ENCODE measurements at regions not wholly inside any gene's neighbourhood (a gene's known extent, or its start where the extent isn't known, plus 50 kb on each side); places are given as distances from the start of the nearest gene placed in this dataset.

DNA sequence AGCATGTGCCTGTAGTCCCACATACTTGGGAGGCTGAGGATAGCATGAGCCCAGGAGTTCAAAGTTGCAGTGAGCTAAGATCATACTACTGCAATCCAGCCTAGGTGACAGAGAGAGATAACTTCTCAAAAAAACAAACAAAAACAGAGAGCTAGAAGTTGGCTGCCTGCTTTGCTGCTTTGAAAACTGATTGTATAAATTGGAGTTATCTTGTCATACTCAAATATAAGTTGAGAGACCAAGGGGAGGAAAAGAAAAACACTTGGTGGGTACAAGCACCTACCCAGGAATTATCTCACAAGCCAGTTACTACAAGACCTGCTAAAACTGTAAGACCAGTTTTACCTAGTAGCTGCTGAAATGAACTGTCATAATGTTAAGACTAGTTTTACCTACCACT, 112.5 kb upstream of the SKAP2 start:
- no peak overlapping the region for H2AFZ ChIP-seq (ENCODE audit: low read length)
- no peaks in the 10 kb centered on the region for H3K23me2 ChIP-seq (ENCODE audit: low read depth, low read length)
- ChIA-PET CTCF (ENCODE audit: partially characterized antibody) (interaction anchor here (0.9 to 2.2 kb wide), 3 partner anchors 11 to 309 kb away, joined by 3 to 5 read pairs (median 3); no protein-coding TSS in a partner anchor), POLR2A (ENCODE audit: partially characterized antibody) (interaction anchor here (1.1 kb wide), 1 partner anchor 25 kb away, joined by 3 read pairs; no protein-coding TSS in a partner anchor)
- H4K20me1 ChIP-seq (replicated peaks in 1 of 2; ENCODE audit: control insufficient read depth in 1 of 2, insufficient read depth in 2 of 2, low read length in 2 of 2) = no peaks in the 10 kb centered on the region
- H3K79me1 ChIP-seq (ENCODE audit: low read depth, low read length) = no peaks in the 10 kb centered on the region
- TF ChIP-seq SIX5 (IDR thresholded peaks at IDR 0.05; ENCODE audit: low read depth, low read length) = no peak
- no peak for TF ChIP-seq SRF (IDR thresholded peaks at IDR 0.05; ENCODE audit: low read depth, low read length)
- no peak for TF ChIP-seq EGR1 (IDR thresholded peaks at IDR 0.05; ENCODE audit: borderline replicate concordance, low read depth, low read length)
- no peak for TF ChIP-seq CTBP2 (IDR thresholded peaks at IDR 0.05; ENCODE audit: borderline replicate concordance, insufficient read depth, insufficient read length, low read length)
- TF ChIP-seq CREB1 (IDR thresholded peaks at IDR 0.05) = no peak
- TF ChIP-seq SUZ12 (IDR thresholded peaks at IDR 0.05; ENCODE audit: low read length) = no peak
- TF ChIP-seq RFX5 (IDR thresholded peaks at IDR 0.05; ENCODE audit: borderline replicate concordance, low read depth, low read length) = no peak
- no peak for TF ChIP-seq SIN3A (conservative IDR thresholded peaks at IDR 0.05 in 1 of 2, IDR thresholded peaks at IDR 0.05 in 1 of 2; ENCODE audit: low read depth in 1 of 2, low read length in 2 of 2)
- TF ChIP-seq E2F6 (IDR thresholded peaks at IDR 0.05) = no peak
- no peak overlapping the region for H2BK12ac ChIP-seq (ENCODE audit: low read depth, low read length)
- FAIRE-seq = no peak
- H3K27me3 ChIP-seq (replicated peaks in 1 of 4; ENCODE audit: control insufficient read depth in 3 of 4, extremely low read depth in 1 of 4, insufficient read depth in 3 of 4, low read length in 3 of 4) = no peaks in the 10 kb centered on the region
- no peaks in the 10 kb centered on the region for H3K79me2 ChIP-seq (ENCODE audit: control insufficient read depth in 1 of 2, insufficient read depth in 2 of 2, low read length in 2 of 2)
- no peak overlapping the region for H4K91ac ChIP-seq (replicated peaks; ENCODE audit: insufficient read length, low read length)
- H2BK120ac ChIP-seq (replicated peaks; ENCODE audit: low read depth, low read length) = no peak overlapping the region
- H3K4me3 ChIP-seq (ENCODE audit: extremely low read depth in 1 of 4, insufficient read depth in 2 of 4, low read depth in 3 of 4, low read length in 4 of 4) = no peak overlapping the region
- no peak overlapping the region for H3K56ac ChIP-seq (replicated peaks; ENCODE audit: insufficient read length, low read depth, low read length)
- H4K8ac ChIP-seq (ENCODE audit: extremely low read depth, insufficient read depth, low read length) = no peak overlapping the region
- no peaks in the 10 kb centered on the region; a peak in 2 of 4 replicates for H3K9me3 ChIP-seq (ENCODE audit: insufficient read depth in 2 of 2, low read depth in 1 of 2, low read length in 1 of 2)
- DNase-seq (ENCODE audit: low read depth in 1 of 2, low spot score in 2 of 2) = no peak
- no peaks in the 10 kb centered on the region; a peak in 1 of 7 replicates for H3K4me1 ChIP-seq (replicated peaks in 1 of 4; ENCODE audit: control insufficient read depth in 3 of 4, insufficient read depth in 4 of 4, low read length in 3 of 4)
- no peak overlapping the region for H3K4ac ChIP-seq (replicated peaks; ENCODE audit: insufficient read length, low read depth, low read length)
- no peak overlapping the region for H3K18ac ChIP-seq (ENCODE audit: extremely low read depth, low read length)
- no peak overlapping the region for H3K23ac ChIP-seq (ENCODE audit: insufficient read length)
- no peaks in the 10 kb centered on the region for H3K36me3 ChIP-seq (ENCODE audit: control insufficient read depth in 2 of 4, insufficient read depth in 4 of 4, low read length in 3 of 4)
- H3K9ac ChIP-seq (replicated peaks in 1 of 4; ENCODE audit: extremely low read depth in 1 of 4, low read depth in 3 of 4, low read length in 3 of 4) = no peak overlapping the region
- H3K4me2 ChIP-seq (ENCODE audit: insufficient read depth in 1 of 2, low read depth in 2 of 2, low read length in 2 of 2) = no peak overlapping the region
- H3K27ac ChIP-seq (ENCODE audit: low read depth, low read length) = no peak overlapping the region
- no peak overlapping the region for H3K14ac ChIP-seq (ENCODE audit: insufficient read length)
- no peak overlapping the region for H4K5ac ChIP-seq (ENCODE audit: insufficient read length, low read depth, low read length)
- H2BK5ac ChIP-seq (ENCODE audit: low read depth, low read length) = no peak overlapping the region
- no peak overlapping the region for H2BK20ac ChIP-seq (ENCODE audit: low read length)
- H2BK15ac ChIP-seq (ENCODE audit: low read length) = no peak overlapping the region
- no peak overlapping the region for H2AK5ac ChIP-seq (ENCODE audit: low read depth, low read length)
